Neural cell (in vitro differentiated cells): ENCODE measurements at regions not wholly inside any gene's neighbourhood (a gene's known extent, or its start where the extent isn't known, plus 50 kb on each side); places are given as distances from the start of the nearest gene placed in this dataset.

Source experiments
- H2AFZ ChIP-seq: fragments of 200-600, 300-800 bp; sonication (generic), shearing (Covaris generic); 2 replicates; pipeline ENCODE4 v1.6.0; 2014; ENCODE audit warnings: low read depth, mild to moderate bottlenecking, antibody characterized with exemption, low read length, moderate library complexity
- H3F3A ChIP-seq: fragments of 200-600 bp; shearing (Covaris generic); 2 replicates; pipeline ENCODE4 v1.6.1; 2016; ENCODE audit warnings: mild to moderate bottlenecking, moderate library complexity, mixed read lengths, antibody characterized with exemption, low read length; ENCODE audit not compliant: insufficient read depth, poor library complexity, severe bottlenecking
- H3K27ac ChIP-seq: fragments of 200-600, 300-800 bp; sonication (generic), shearing (Covaris generic); 2 replicates; pipeline ENCODE4 v1.5.1; 2014; ENCODE audit warnings: mild to moderate bottlenecking, low read length, moderate library complexity
- H3K27me3 ChIP-seq: fragments of 300-800, 200-600 bp; sonication (generic), shearing (Covaris generic); 2 replicates; pipeline ENCODE4 v1.6.0; 2014; ENCODE audit warnings: mild to moderate bottlenecking, low read depth, low read length, moderate library complexity; ENCODE audit not compliant: insufficient read depth
- H3K36me3 ChIP-seq: fragments of 300-800, 200-600 bp; sonication (generic), shearing (Covaris generic); 2 replicates; pipeline ENCODE4 v1.5.1; 2014; ENCODE audit warnings: mild to moderate bottlenecking, antibody characterized with exemption, low read length, moderate library complexity; ENCODE audit not compliant: insufficient read depth
- H3K4me2 ChIP-seq: fragments of 300-800, 200-600 bp; sonication (generic), shearing (Covaris generic); 2 replicates; pipeline ENCODE4 v1.6.0; 2014; ENCODE audit warnings: mild to moderate bottlenecking, low read length
- H3K4me3 ChIP-seq: fragments of 300-800, 200-600 bp; sonication (generic), shearing (Covaris generic); 2 replicates; pipeline ENCODE4 v1.5.1; 2014; ENCODE audit warnings: mild to moderate bottlenecking, low read length, moderate library complexity
- H3K79me2 ChIP-seq: fragments of 200-600 bp; shearing (Covaris generic); replicated peaks from 2 replicates; pipeline ENCODE4 v1.6.0; 2014; ENCODE audit warnings: mild to moderate bottlenecking, low read length, moderate library complexity; ENCODE audit not compliant: insufficient read depth
- H3K9ac ChIP-seq: fragments of 300-800, 200-600 bp; sonication (generic), shearing (Covaris generic); 2 replicates; pipeline ENCODE4 v1.6.1; 2016; ENCODE audit warnings: mild to moderate bottlenecking, low read length, mixed read lengths
- H3K9me2 ChIP-seq: fragments of 200-600 bp; shearing (Covaris generic); 2 replicates; pipeline ENCODE4 v1.6.1; 2016; ENCODE audit warnings: mild to moderate bottlenecking, low read length, mixed read lengths; ENCODE audit not compliant: insufficient read depth
- H3K9me3 ChIP-seq: fragments of 200-600, 300-800 bp; sonication (generic), shearing (Covaris generic); 2 replicates; pipeline ENCODE4 v1.6.1; 2016; ENCODE audit warnings: mild to moderate bottlenecking, mixed run types, low read length, moderate library complexity, mixed read lengths
- H4K20me1 ChIP-seq: fragments of 200-600 bp; shearing (Covaris generic); 2 replicates; pipeline ENCODE4 v1.6.1; 2016; ENCODE audit warnings: mild to moderate bottlenecking, mixed run types; ENCODE audit not compliant: insufficient read depth
- CTCF ChIP-seq: fragments of 450-650 bp; IDR thresholded peaks from 2 replicates; pipeline ENCODE4 v1.5.1; 2014; ENCODE audit warnings: antibody characterized with exemption, mild to moderate bottlenecking, moderate library complexity; ENCODE audit not compliant: poor library complexity, severe bottlenecking
- EP300 ChIP-seq: fragments of 450-650 bp; conservative IDR thresholded peaks from 2 replicates; pipeline ENCODE4 v1.6.1; 2014; ENCODE audit warnings: antibody characterized with exemption, mild to moderate bottlenecking, moderate library complexity; ENCODE audit not compliant: poor library complexity, severe bottlenecking
- EZH2 ChIP-seq: fragments of 200-600, 300-800 bp; shearing (Covaris generic), sonication (generic); IDR thresholded peaks from 2 replicates; pipeline ENCODE4 v1.6.1; 2014; ENCODE audit warnings: antibody characterized with exemption, low read length, borderline replicate concordance, mild to moderate bottlenecking; ENCODE audit not compliant: insufficient read depth, poor library complexity, severe bottlenecking
- MXI1 ChIP-seq: fragments of 450-650 bp; conservative IDR thresholded peaks from 2 replicates; pipeline ENCODE4 v1.6.1; 2014; ENCODE audit warnings: antibody characterized with exemption, mild to moderate bottlenecking; ENCODE audit not compliant: poor library complexity, severe bottlenecking
- POLR2AphosphoS5 ChIP-seq: IDR thresholded peaks from 2 replicates; pipeline ENCODE4 v1.6.1; 2012
- RAD21 ChIP-seq: fragments of 450-650 bp; conservative IDR thresholded peaks from 2 replicates; pipeline ENCODE4 v1.6.1; 2014; ENCODE audit warnings: antibody characterized with exemption, mild to moderate bottlenecking, moderate library complexity
- REST ChIP-seq: IDR thresholded peaks from 2 replicates; pipeline ENCODE4 v1.6.1; 2012; ENCODE audit warnings: borderline replicate concordance
- SMC3 ChIP-seq: fragments of 450-650 bp; conservative IDR thresholded peaks from 2 replicates; pipeline ENCODE4 v1.6.1; 2014; ENCODE audit warnings: antibody characterized with exemption, mild to moderate bottlenecking, moderate library complexity; ENCODE audit not compliant: poor library complexity
- TAF1 ChIP-seq: IDR thresholded peaks from 2 replicates; pipeline ENCODE4 v1.6.1; 2012; ENCODE audit warnings: low read depth

GRCh38 chr6:9361749-9362148 is 926.4 kb upstream of the SLC35B3 start:
- no peaks in the 10 kb centered on the region for H3K36me3 ChIP-seq
- no peak for TF ChIP-seq EP300
- no peak for TF ChIP-seq TAF1
- TF ChIP-seq EZH2, result no peak
- no peak for TF ChIP-seq REST
- no peak for TF ChIP-seq SMC3
- TF ChIP-seq MXI1, result no peak
- no peak for TF ChIP-seq CTCF
- no peak for TF ChIP-seq POLR2AphosphoS5
- TF ChIP-seq RAD21, result no peak
- no peak overlapping the region for H3K4me3 ChIP-seq
- no peak overlapping the region for H3K27ac ChIP-seq
- H3K9me2 ChIP-seq, result no peaks in the 10 kb centered on the region
- H3K9me3 ChIP-seq, result no peaks in the 10 kb centered on the region
- H2AFZ ChIP-seq, result no peak overlapping the region
- no peak overlapping the region for H3K9ac ChIP-seq
- H3F3A ChIP-seq, result no peaks in the 10 kb centered on the region
- H3K27me3 ChIP-seq, result no peaks in the 10 kb centered on the region
- H3K4me2 ChIP-seq, result no peak overlapping the region
- no peaks in the 10 kb centered on the region for H4K20me1 ChIP-seq
- no peaks in the 10 kb centered on the region for H3K79me2 ChIP-seq

GRCh38 chr6:9360881-9361280 is 925.5 kb upstream of the SLC35B3 start:
- no peak overlapping the region for H2AFZ ChIP-seq
- no peaks in the 10 kb centered on the region for H3K79me2 ChIP-seq
- H3K27me3 ChIP-seq, result no peaks in the 10 kb centered on the region
- no peak overlapping the region for H3K4me2 ChIP-seq
- no peak for TF ChIP-seq RAD21
- H4K20me1 ChIP-seq, result no peaks in the 10 kb centered on the region
- no peaks in the 10 kb centered on the region for H3K9me2 ChIP-seq
- H3K27ac ChIP-seq, result no peak overlapping the region
- no peaks in the 10 kb centered on the region for H3K9me3 ChIP-seq
- H3F3A ChIP-seq, result no peaks in the 10 kb centered on the region
- H3K4me3 ChIP-seq, result no peak overlapping the region
- no peak overlapping the region for H3K9ac ChIP-seq
- no peaks in the 10 kb centered on the region for H3K36me3 ChIP-seq

- no peak overlapping the region for H3K4me3 ChIP-seq
- no peaks in the 10 kb centered on the region for H3K27me3 ChIP-seq
- TF ChIP-seq CTCF, result no peak
- no peak for TF ChIP-seq RAD21
- no peak for TF ChIP-seq REST
- TF ChIP-seq EZH2, result no peak
These were observed 912.3 kb upstream of the SLC35B3 start for GRCh38 chr6:9347608-9348007.

More at GRCh38 chr6:9347608-9348007, 912.3 kb upstream of the SLC35B3 start:
- no peak overlapping the region for H3K9ac ChIP-seq
- H3K9me2 ChIP-seq, result no peaks in the 10 kb centered on the region
- H2AFZ ChIP-seq, result no peak overlapping the region
- no peaks in the 10 kb centered on the region for H3K36me3 ChIP-seq
- no peaks in the 10 kb centered on the region for H3K79me2 ChIP-seq
- no peaks in the 10 kb centered on the region for H4K20me1 ChIP-seq
- H3K27ac ChIP-seq, result no peak overlapping the region
- no peaks in the 10 kb centered on the region for H3F3A ChIP-seq
- no peaks in the 10 kb centered on the region for H3K9me3 ChIP-seq
- H3K4me2 ChIP-seq, result no peak overlapping the region
